Endothelial cell (in vitro differentiated cells): ENCODE measurements at regions not wholly inside any gene's neighbourhood (a gene's known extent, or its start where the extent isn't known, plus 50 kb on each side); places are given as distances from the start of the nearest gene placed in this dataset.
"Not testable (repeated sequence)": the region's sequence is repeated elsewhere in the genome, so short reads cannot be mapped to it uniquely, and the experiment has no call there.

Source experiments
- DNase-seq: peaks from one replicate; pipeline ENCODE4 v3.0.0; 2021; ENCODE audit warnings: low spot score
- H3K27ac Mint-ChIP-seq: one replicate; pipeline ENCODE4 v1.8.0; 2021; ENCODE audit warnings: mixed read lengths, inconsistent platforms; ENCODE audit not compliant: unreplicated experiment
- H3K27me3 Mint-ChIP-seq: one replicate; pipeline ENCODE4 v1.8.0; 2021; ENCODE audit warnings: mild to moderate bottlenecking, moderate library complexity, mixed read lengths, inconsistent platforms; ENCODE audit not compliant: unreplicated experiment
- H3K36me3 Mint-ChIP-seq: one replicate; pipeline ENCODE4 v1.8.0; 2021; ENCODE audit warnings: mild to moderate bottlenecking, low read depth, mixed read lengths, inconsistent platforms; ENCODE audit not compliant: unreplicated experiment
- H3K4me1 Mint-ChIP-seq: one replicate; pipeline ENCODE4 v1.8.0; 2021; ENCODE audit warnings: mild to moderate bottlenecking, mixed read lengths, inconsistent platforms; ENCODE audit not compliant: unreplicated experiment
- H3K4me3 Mint-ChIP-seq: one replicate; pipeline ENCODE4 v1.8.0; 2021; ENCODE audit warnings: mild to moderate bottlenecking, mixed read lengths, inconsistent platforms; ENCODE audit not compliant: unreplicated experiment
- H3K9me3 Mint-ChIP-seq: one replicate; pipeline ENCODE4 v1.8.0; 2021; ENCODE audit warnings: mixed read lengths, inconsistent platforms; ENCODE audit not compliant: unreplicated experiment
- CTCF ChIP-seq: fragments of 200-600 bp; sonication (generic); IDR thresholded peaks from one replicate; pipeline ENCODE4 v1.5.0; 2021; ENCODE audit warnings: antibody characterized with exemption; ENCODE audit not compliant: unreplicated experiment

GRCh38 chrX:74187211-74187610 is 116.8 kb upstream of the ZCCHC13 start:
- no peak overlapping the region for H3K27ac Mint-ChIP-seq
- no peak for DNase-seq
- no peaks in the 10 kb centered on the region for H3K36me3 Mint-ChIP-seq
- H3K9me3 Mint-ChIP-seq, result no peaks in the 10 kb centered on the region
- no peaks in the 10 kb centered on the region for H3K27me3 Mint-ChIP-seq
- no peaks in the 10 kb centered on the region for H3K4me1 Mint-ChIP-seq
- TF ChIP-seq CTCF, result no peak
- H3K4me3 Mint-ChIP-seq, result no peak overlapping the region

DNA sequence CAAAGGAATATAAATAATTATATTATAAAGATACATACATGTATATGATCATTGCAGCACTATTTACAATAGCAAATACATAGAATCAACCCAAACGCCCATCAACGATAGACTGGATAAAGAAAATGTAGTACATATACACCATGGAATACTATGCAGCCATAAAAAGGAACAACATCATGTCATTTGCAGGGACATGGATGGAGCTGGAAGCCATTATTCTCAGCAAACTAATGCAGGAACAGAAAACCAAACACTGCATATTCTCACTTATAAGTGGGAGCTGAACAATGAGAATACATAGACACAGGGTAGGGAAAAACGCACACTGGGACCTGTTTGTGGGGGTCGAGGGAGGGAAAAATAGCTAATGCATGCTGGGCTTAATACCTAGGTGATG is 120.9 kb upstream of the ZCCHC13 start:
- not testable (repeated sequence) for H3K4me3 Mint-ChIP-seq, DNase-seq, H3K4me1 Mint-ChIP-seq, H3K27ac Mint-ChIP-seq, H3K36me3 Mint-ChIP-seq, H3K9me3 Mint-ChIP-seq, H3K27me3 Mint-ChIP-seq

GRCh38 chrX:74181976-74182375 is 122.0 kb upstream of the ZCCHC13 start:
- not testable (repeated sequence) for H3K36me3 Mint-ChIP-seq, H3K27me3 Mint-ChIP-seq, H3K4me1 Mint-ChIP-seq, H3K27ac Mint-ChIP-seq, H3K9me3 Mint-ChIP-seq, H3K4me3 Mint-ChIP-seq, DNase-seq

DNA sequence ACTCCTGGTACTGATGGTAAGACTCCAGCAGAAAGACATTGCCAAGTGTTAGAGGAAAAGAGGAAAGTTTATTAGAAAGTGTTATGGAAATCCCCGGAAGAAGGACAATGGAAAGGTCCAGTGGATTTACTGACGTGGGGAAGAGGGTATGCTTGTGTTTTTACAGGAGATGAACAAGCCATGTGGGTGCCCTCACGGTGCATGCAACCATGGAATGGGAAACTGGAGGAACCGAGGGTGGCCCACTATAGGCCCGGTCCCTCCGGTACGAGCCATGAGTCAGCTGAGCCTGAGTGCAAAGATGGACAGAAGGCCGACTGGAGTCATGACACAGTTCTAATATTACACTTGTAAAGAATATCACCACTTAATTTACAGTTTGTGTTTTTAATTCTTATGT is 123.3 kb upstream of the ZCCHC13 start:
- no peak for TF ChIP-seq CTCF
- no peaks in the 10 kb centered on the region for H3K27me3 Mint-ChIP-seq
- no peaks in the 10 kb centered on the region for H3K9me3 Mint-ChIP-seq
- no peak for DNase-seq
- no peaks in the 10 kb centered on the region for H3K36me3 Mint-ChIP-seq
- no peak overlapping the region for H3K4me3 Mint-ChIP-seq
- H3K4me1 Mint-ChIP-seq, result no peaks in the 10 kb centered on the region
- no peak overlapping the region for H3K27ac Mint-ChIP-seq

DNA sequence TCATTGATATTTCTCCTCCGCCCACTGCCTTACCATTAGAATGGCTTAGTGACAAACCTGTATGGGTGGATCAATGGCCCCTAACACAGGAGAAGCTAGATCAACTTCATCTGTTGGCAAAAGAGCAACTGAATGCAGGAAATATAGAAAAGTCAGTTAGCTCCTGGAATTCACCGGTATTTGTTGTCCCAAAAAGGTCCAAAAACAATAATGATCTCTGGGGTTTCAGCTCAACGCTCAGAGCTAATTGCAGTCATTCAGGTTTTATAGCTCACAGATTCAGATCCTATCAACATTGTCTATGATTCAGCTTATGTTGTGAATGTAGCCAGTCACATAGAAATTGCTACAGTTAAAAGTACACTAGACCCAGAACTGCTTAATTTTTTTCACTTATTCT is 124.0 kb upstream of the ZCCHC13 start:
- no peak overlapping the region for H3K4me3 Mint-ChIP-seq
- no peak for TF ChIP-seq CTCF
- H3K27ac Mint-ChIP-seq, result no peak overlapping the region

GRCh38 chrX:74179499-74179898 is 124.5 kb upstream of the ZCCHC13 start:
- no peak for TF ChIP-seq CTCF
- Mint-ChIP-seq H3K27ac (no peak overlapping the region), H3K9me3 (no peaks in the 10 kb centered on the region), H3K4me3 (no peak overlapping the region), H3K36me3 (no peaks in the 10 kb centered on the region), H3K27me3 (no peaks in the 10 kb centered on the region), H3K4me1 (no peaks in the 10 kb centered on the region)
- no peak for DNase-seq

More for the DNA sequence above, 124.0 kb upstream of the ZCCHC13 start:
- H3K27me3 Mint-ChIP-seq, result no peaks in the 10 kb centered on the region
- DNase-seq, result no peak
- no peaks in the 10 kb centered on the region for H3K9me3 Mint-ChIP-seq
- H3K36me3 Mint-ChIP-seq, result no peaks in the 10 kb centered on the region
- H3K4me1 Mint-ChIP-seq, result no peaks in the 10 kb centered on the region
